ENCODE measurements at regions not wholly inside any gene's neighbourhood (a gene's known extent, or its start where the extent isn't known, plus 50 kb on each side); places are given as distances from the start of the nearest gene placed in this dataset.

DNA sequence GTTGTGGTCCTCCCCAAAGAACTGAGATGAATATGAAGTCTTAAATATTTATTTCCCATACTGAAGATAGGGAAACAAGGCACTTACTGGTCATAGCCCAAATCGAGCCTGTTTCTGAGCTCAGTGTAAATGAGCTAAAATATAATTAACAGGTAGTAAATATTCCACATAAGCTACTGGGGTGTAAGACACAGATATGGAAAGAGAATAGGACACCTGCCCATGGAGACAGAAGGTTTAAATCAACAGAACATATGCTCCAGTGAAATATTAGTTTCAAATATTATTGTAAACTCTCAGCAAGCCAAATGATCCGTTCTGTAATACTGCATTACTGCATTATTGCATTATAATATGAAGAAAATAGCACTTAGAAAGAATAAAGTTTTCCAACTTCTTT is 537.9 kb downstream of the ANKRD7 start:
- no peaks in the 10 kb centered on the region for H3K36me3 ChIP-seq
- TF ChIP-seq, protein P1, sequence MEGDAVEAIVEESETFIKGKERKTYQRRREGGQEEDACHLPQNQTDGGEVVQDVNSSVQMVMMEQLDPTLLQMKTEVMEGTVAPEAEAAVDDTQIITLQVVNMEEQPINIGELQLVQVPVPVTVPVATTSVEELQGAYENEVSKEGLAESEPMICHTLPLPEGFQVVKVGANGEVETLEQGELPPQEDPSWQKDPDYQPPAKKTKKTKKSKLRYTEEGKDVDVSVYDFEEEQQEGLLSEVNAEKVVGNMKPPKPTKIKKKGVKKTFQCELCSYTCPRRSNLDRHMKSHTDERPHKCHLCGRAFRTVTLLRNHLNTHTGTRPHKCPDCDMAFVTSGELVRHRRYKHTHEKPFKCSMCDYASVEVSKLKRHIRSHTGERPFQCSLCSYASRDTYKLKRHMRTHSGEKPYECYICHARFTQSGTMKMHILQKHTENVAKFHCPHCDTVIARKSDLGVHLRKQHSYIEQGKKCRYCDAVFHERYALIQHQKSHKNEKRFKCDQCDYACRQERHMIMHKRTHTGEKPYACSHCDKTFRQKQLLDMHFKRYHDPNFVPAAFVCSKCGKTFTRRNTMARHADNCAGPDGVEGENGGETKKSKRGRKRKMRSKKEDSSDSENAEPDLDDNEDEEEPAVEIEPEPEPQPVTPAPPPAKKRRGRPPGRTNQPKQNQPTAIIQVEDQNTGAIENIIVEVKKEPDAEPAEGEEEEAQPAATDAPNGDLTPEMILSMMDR (IDR thresholded peaks at IDR 0.05) = no peak
- DNase-seq = no peak
- intact Hi-C loops (cut with DNase I) = no loop called here
- WGBS, 2 donors = 70 to 74% methylated on average over 2 of the region's 2 CpGs
- H3K27me3 ChIP-seq = no peaks in the 10 kb centered on the region
- no peaks in the 10 kb centered on the region for H3K4me1 ChIP-seq
- peaks cover 0 to 8% (median 0%) of the 10 kb centered on the region in 11 donors for H3K9me3 ChIP-seq
- no peak overlapping the region for H3K4me3 ChIP-seq
- H3K27ac ChIP-seq = no peak overlapping the region
- no peak for ATAC-seq

DNA sequence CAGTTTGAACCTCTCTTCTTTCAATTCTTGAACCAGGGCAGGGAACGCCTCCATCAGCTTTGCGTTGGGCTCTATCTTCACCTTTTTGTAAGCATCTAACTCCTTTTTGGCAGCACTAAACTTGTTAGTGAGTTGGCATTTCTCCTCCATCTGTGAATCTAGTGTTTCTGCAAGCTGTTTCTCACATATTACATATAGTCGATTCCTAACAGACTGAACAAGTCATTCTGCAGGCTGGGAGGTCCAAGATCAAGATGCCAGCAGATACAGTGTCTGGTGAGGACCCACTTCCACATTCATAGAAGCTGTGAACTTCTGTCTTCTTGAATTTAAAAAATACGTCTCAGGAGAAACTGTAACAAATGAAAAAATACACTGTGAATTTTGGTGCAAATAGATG is 539.7 kb downstream of the ANKRD7 start:
- ATAC-seq (no peak), DNase-seq (no peak)
- Histone ChIP-seq H3K27ac (no peak overlapping the region), H3K9me3 (peaks cover 0 to 8% (median 0%) of the 10 kb centered on the region in 11 donors), H3K36me3 (no peaks in the 10 kb centered on the region), H3K27me3 (no peaks in the 10 kb centered on the region), H3K4me1 (no peaks in the 10 kb centered on the region), H3K4me3 (no peak overlapping the region)
- WGBS, 2 donors = 89 to 90% methylated on average over 4 of the region's 4 CpGs
- intact Hi-C loops (cut with DNase I) = no loop called here
- TF ChIP-seq, protein P1 (IDR thresholded peaks at IDR 0.05) = no peak

DNA sequence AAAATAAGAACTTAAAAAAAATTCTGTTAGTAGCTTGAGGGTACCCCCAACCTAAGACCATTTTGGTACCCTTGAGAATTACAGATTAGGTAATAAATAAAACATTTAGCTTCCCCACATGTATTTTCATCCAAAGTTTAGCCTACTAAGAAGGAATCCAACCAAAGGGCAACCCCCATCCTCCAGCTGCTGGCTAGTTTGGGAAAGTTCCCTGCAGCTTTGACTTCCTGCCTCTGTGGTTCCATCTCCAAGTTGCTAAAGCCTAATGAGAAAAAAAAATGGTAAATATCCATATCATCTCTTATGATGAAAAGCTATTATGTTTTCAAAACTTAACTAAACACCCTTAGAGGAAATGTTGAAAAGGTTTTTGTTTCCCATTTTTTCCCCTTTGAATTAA is 547.2 kb downstream of the ANKRD7 start:
- intact Hi-C loops (cut with DNase I) = no loop called here
- no peak for ATAC-seq
- no peak overlapping the region for H3K27ac ChIP-seq
- DNase-seq = no peak
- H3K9me3 ChIP-seq = no peaks in the 10 kb centered on the region
- H3K27me3 ChIP-seq = no peaks in the 10 kb centered on the region
- TF ChIP-seq, protein P1 (IDR thresholded peaks at IDR 0.05) = no peak
- no peaks in the 10 kb centered on the region for H3K4me1 ChIP-seq
- no peak overlapping the region for H3K4me3 ChIP-seq
- H3K36me3 ChIP-seq = no peaks in the 10 kb centered on the region

DNA sequence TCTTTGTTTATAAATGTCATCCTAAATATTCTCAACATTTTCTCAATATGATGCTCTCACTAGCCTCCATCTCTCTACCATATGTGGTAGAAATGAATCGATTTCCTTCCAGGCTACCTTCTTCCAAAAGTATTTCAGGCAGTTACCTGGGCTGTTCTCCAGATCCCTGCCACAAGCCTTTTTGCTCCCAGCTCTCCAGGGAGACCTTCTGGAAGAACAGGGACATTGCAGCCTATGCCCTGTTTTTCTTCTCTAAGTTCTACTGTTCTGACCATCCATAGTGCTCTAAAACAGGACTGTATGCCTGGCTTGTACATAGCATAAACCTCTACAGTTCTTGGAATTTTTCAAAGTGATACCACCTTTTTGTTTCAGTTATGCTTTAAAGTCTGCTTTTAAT is 552.8 kb downstream of the ANKRD7 start:
- intact Hi-C loops (cut with DNase I) = no loop called here

More for the DNA sequence above, 552.8 kb downstream of the ANKRD7 start:
- no peak overlapping the region for H3K4me3 ChIP-seq
- ATAC-seq = no peak
- no peaks in the 10 kb centered on the region for H3K9me3 ChIP-seq
- no peaks in the 10 kb centered on the region for H3K4me1 ChIP-seq
- no peaks in the 10 kb centered on the region for H3K36me3 ChIP-seq
- H3K27me3 ChIP-seq = no peaks in the 10 kb centered on the region
- H3K27ac ChIP-seq = no peak overlapping the region
- TF ChIP-seq, protein P1 (IDR thresholded peaks at IDR 0.05) = no peak
- 80 to 83% methylated on average over 1 of the region's 1 CpG for WGBS, 2 donors
- no peak for DNase-seq

Data from heart right ventricle (tissue), 16 donors.